CD4-positive, alpha-beta T cell treated with Interleukin-12 subunit alpha and Interleukin-12 subunit beta, for 1 hour (primary cell): ENCODE measurements at regions not wholly inside any gene's neighbourhood (a gene's known extent, or its start where the extent isn't known, plus 50 kb on each side); places are given as distances from the start of the nearest gene placed in this dataset.
"Not testable (repeated sequence)": the region's sequence is repeated elsewhere in the genome, so short reads cannot be mapped to it uniquely, and the experiment has no call there.

Experiments used
- DNase-seq: peaks from one replicate; pipeline ENCODE4 v3.0.0-alpha.2; 2020

DNA sequence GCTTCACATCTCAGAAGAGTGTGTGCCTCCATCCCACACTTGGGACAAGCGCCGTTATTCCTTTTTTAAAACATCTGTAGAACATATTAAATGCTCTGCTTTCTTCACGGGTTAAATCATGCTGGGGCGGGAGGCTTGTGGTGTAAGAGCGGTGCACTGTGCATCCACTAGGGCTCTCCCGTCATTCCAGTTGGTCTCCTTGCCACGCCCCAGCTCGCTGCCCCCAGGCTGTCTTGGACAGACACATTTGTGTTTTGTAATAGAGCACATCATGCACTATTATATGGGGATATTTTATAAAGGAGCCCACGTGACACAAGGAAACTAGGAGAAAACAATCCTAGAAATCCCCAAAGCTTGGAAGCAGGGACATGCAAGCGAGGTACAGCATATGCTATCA lies 87.7 kb upstream of the PLGLB2 start:
- not testable (repeated sequence) for DNase-seq

DNA sequence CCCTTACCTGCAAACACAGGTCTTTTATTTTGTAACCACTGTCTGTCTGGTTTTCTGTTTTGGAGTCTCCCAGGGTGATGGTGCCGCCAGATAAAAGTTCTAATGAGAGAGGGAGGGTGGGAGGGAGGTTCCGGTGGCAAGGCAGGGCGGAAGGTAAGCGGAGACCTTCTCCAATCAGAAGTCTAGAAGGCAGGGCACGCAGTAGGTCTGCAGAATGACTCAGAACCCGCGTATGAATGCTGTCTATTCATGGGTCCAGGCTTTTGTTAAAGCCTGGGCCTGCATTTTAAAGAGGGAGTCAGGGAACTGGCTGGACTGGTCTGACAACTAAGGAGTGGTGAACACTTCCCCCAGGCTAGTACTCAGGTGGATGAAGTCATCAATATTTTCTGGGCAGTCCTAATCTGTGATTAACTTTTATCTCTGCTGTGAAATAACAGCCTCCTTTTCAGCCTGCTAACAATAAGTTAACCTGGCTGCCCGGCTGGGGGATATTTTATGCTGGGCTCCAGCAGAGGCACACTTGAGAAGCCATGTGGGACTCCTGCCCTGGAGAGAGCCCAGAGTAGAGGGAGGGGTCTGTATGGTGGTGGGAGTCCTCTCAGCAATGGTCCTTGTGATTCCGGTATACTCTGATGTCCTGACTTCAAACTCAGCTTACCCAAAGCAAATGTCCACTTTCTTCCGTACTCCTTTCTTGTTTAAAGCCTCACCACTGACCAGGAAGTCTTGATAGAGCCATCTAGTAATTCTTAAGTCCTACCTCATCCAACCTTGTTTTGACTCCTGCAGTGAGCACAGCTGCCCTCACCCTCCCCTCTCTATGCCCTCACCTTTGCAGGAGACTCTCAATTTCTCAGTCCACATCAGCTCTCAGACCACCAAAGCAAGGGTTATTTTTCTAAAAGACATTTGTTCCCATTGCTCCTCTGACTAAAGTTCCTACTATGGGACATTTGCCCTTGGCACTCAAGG lies 85.3 kb upstream of the PLGLB2 start:
- not testable (repeated sequence) for DNase-seq

DNA sequence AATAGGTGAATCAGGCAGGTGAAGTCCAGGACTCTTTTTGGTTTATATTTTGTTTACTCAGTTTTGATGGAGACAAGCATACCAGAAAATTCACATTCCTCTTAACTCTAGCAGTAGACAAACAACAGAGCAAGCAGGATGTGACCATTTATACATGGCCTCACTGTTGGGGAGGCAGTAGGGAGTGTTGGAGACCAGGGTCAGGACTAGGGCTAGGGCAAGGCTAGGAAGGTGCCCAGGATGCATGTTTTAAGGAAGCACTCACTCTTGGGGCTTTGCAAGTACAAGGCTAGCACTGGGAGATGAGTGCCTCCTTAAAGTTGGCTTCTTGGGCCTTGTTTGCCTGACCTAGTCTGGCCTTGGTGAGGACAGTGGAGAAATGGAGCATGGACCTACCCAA lies 84.5 kb upstream of the PLGLB2 start:
- not testable (repeated sequence) for DNase-seq

DNA sequence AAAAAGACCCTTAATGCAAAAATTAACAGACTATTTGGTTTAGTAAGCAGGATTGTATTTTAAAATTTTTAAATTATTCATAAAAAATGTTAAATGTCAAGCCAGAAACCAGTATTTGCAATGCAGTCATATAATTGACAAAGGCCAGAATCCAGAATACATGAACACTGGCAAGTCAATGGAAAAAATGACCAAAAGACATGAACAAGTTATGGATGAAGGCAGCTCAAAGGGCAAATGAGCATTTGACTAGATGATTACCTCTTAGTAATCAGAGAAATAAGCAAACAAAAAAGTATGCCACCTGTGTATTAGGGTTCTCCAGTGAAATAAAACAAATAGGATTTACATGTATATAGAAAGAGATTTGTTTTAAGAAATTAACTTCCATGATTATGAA lies 80.9 kb upstream of the PLGLB2 start:
- not testable (repeated sequence) for DNase-seq

DNA sequence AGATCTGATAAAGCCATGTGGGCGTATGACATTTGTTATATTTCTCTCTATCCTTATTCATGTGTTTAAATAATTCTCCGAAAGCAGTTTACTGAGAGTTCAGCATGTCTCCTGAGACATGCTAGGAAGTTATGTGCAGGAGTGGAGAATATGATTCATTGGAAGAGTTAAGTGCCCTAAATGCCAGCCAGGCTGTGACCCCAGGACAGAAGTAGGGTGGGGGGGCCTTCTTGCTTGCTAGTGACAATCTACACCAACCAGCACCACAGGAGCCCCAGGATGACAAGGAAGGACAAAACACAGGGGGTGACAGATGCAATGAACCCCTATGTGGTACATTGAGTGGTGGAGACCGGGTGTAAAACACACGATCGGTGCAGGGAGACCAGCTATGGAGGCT lies 79.5 kb upstream of the PLGLB2 start:
- not testable (repeated sequence) for DNase-seq

DNA sequence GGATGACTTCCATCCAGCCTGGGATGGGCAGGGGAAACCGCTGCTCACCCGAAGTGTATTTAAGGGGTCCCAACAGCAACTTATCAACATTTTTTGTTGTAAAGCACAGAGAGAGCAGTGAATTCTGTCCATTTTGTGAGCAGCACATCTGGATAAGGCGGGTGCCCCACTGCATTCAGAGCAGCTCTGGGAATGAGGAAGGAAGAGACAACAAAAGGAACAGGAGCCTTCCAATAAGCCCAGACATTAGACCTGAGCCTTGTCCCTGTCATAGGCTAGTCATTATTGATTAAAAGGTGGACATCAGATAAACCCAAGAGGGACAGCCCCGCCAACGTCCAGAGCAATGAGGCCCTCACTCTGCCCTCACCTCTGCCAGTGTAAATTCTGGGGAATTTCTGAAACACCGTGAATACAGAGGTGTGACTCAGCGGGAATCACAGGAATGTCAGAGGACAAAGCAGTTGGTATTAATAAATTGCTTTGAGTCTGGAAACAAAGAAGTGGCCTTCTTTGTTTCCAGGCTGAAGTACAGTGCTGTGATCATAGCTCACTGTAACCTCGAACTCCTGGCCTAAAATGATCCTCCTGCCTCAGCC lies 78.2 kb upstream of the PLGLB2 start:
- DNase-seq = not testable (repeated sequence)

DNA sequence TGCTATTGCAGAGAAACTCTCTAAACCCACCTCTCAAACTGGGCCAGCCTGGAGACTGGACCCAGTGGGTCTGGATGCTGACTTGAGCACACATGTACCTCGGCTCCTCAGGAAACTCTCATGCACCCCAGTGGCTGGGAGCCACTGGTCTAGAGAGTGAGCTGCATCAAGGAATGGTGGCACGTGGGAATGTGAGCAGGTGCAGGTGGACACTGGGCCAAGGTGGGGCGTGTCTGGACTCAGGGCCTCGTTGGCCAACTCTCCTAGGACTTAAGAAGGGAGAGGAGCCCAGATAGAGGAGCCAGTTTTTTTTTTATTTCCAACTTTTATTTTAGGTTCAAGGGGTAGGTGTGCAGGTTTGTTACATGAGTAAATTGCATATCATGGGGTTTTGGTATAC lies 75.5 kb upstream of the PLGLB2 start:
- not testable (repeated sequence) for DNase-seq

DNA sequence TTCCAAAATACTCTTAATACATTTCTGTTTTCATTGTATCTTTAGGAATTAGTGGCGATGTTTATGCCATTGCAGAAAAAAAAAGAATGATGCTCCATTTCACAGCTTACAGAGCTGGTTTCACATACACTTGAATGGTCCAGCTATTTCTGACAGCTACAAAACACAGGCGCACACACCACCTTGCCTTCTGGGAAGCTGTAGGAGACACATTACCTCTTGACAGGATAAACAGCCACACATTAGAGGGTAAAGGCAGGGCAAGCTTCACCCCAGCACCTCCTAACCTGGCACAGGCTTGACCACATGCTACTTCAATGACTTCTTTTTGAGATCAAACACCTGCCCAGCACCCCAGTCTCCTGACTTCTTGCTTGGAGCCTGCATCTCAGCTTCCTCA lies 73.2 kb upstream of the PLGLB2 start:
- not testable (repeated sequence) for DNase-seq

DNA sequence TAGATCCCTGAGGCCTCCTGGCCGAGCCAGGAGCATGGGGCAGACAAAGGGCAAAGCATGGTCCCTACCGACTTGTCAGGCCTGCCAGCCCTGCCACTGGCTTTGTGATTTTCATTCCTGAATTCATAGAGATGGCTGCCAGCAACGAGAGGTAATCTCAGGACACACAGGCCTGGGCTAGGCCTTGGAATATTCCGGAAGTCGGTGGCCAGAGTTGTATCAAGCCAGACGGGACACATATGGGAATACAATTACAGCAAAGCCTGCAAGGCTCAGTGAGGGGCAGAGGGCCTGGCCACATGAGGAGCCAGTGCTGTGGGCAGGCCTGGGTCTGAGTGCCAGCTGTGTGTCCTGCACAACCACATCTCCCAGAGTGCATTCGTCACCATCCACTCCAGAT lies 72.4 kb upstream of the PLGLB2 start:
- DNase-seq = not testable (repeated sequence)

DNA sequence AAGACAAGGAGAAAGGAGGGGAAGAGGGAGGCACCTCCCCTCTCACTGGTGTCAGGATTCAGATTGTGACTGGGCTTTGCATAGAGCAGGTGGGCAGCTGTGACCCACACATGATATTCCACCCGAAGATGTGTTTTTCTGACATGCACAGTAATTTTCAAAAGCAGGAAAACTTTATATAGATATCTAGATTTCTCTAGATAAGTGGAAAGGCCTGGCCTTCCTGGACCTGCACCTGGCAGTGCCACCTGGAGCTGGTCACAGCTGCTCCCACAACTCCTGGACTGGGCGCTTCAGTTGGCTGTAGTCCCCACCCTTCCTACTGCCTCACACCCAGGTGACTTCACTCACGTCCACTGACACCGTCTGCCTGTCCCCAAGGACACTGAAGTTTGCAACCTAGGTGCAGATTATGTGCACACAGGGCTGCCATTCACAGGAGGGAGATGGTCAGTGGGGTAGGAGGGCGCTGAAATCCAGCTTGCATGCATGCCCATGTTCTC lies 70.4 kb upstream of the PLGLB2 start:
- DNase-seq = not testable (repeated sequence)

DNA sequence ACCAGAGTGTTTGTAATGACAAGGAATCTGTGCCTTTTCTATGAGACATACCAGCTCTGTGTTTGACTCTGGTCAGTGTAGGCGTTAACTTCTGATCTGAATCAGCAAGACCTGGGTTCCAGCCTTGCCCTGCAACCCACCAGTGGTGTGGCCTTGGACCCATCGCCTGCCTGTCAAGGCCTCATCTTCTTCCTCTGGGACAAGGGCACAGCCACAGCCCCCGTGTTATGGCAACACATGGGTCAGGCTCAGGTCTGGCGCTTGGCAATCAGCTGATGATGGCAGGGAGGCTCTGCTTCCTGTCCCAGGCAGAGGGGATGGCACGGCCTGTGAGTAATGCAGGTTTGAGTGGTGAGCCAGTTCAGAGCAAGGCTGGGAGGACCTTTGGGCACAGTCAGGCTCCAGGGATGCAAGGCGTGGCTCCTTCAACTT lies 69.1 kb upstream of the PLGLB2 start:
- DNase-seq = not testable (repeated sequence)

DNA sequence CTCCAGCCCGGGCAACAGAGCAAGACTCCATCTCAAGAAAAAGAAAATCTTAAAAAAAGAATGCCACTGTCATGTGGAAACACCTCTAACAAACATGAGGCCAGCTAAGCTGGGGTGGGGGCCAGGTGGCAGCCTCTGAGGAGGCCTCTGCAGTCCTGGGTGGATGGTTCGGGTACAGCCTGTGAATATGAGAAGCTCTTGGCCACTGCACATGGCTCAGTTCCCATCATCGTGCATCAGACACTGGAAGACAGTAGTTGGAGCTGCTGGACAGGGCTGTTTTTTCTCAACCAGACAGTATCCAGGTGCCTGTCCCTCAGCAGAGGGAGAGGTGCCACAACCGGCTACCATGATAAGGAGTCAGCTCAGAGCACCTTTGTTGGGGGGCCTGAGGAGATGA lies 67.9 kb upstream of the PLGLB2 start:
- not testable (repeated sequence) for DNase-seq

DNA sequence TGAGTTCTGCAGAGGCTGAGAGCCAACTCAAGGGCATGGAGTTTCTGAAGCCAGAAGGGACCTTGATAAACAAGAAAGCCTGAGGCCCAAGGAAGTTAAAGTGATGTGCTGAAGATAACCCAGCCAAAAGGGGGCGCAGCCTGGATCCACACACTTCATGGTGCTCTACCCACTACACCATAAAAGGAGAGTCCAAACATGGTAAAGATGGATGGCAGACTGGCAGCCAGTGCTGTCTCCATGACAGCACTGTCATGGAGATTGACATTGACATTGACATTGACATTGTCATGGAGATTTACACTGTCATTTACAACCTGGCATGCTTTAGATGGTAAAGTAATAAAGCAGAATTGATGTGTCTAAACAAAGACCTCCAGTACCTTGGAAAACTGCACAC lies 67.2 kb upstream of the PLGLB2 start:
- DNase-seq = not testable (repeated sequence)

DNA sequence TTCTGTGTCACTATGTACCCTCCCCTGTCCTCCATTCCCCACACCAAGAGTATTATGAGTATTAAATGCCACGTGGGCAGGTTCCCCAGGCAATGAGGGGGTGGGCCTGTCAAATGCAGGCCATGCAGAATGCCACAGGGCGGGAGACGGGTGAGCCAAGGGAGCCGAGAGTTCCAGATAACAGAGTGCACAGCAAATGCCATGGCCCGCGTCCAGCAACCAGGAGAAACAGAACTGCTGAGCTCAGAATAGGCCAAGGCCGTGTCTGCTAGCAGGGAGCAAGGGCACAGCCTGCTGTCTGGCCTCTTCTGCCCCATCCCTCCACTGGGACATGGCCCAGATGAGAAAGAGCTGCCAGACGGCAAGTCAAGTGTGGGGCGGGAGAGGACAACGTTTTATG lies 64.4 kb upstream of the PLGLB2 start:
- not testable (repeated sequence) for DNase-seq

DNA sequence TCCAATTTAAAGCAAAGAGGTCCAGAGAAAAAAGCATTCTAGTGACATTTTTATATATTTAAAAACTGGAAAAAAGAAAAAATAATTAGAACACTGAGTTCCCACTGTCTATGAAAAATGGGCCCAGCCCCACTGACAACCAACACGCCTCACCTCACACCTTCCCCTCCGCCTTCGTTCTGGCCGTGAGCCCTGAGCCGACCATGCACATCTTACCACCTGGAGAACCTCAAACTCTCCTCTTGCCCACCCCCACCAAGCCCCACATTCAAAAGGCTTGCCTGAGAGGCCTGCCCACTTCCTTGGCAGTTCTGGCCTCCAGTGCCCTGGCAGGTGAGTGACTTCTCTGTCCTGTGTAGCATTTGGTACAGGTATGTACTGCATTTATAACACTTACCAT lies 63.9 kb upstream of the PLGLB2 start:
- not testable (repeated sequence) for DNase-seq

DNA sequence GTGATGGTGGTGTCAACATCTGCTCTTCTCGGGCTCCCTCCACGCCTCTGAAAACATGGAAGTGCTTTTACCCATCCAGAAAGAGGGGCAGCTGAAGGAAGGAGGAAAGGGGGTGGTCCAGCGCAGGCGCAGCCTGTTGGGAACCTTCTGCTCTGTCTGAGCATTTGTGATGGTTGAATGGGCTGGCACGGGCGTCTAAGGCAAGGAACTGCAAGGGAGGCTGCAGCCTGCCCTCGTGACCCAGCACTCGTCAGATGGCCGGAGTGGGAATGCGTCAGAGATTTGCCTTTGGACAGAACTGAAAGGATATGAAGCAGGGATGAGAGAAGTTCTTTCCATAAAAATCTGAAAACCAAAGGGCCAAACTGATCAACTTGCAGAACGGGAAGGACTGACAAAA lies 62.3 kb upstream of the PLGLB2 start:
- not testable (repeated sequence) for DNase-seq

DNA sequence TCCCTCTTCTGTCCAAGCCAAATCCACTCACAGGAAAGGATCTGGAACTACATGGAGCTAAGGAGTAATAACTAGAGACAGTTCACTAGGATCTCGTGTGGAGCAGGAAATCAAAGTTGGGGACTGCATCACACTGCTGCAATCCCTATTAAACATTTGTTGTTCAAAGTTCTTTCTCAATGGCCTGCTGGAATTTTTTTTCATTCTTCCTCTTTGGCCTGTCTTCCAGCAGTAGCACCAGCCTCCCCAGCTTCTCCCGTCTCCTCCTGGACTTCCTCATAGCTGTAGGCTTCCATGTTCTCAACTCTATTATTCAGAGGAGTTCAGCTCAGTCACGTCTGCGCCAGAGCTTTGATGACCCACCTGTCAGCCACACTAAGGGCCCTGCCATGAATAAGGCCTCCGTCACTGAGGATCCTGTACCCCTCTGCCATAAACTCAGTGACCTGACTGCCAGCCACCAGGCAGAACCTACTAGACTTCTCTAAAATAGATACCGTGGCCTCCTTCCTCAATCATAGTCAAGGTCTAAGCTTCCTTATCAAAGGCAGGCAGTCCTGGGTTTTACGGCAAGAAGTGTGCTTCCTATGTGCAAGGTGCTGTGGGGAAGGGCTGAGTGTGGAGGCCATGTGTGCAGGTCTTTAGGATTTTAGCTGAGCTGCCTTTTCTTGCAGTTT lies 60.9 kb upstream of the PLGLB2 start:
- not testable (repeated sequence) for DNase-seq

DNA sequence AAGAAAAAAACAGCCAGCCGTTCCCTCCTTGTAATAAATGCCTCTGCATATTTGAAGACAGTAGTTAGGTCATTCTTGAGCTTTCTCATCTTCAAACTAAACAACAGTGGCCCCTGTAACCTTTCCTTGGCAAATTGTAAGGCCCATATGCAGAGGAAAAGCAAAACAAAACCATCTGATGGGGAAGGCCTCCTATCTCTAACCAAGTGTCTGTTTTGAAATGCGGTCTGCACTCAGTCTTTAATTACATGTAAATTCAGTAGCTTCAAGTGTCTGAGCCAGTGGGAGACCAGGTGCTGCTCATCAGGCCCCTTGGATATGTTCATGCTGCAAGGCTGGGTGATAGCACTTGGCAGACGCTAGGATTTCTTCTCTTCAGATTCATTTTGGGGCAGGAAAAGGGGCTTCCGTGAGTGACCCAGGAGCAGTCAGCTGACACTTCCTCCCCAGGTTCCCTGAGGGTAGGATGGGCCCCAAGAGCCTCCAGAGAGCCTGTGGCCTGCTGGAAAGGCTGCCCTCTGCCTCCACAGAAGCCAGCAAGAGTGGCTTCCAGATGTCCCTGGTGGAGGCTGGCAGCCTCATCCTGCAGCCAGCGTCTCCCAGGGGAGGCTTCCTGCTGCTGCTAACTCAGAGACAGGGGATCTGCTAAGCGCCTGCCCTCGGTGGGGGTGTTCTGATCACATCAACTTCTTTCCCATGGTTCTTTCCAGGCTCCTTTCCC lies 60.2 kb upstream of the PLGLB2 start:
- not testable (repeated sequence) for DNase-seq

DNA sequence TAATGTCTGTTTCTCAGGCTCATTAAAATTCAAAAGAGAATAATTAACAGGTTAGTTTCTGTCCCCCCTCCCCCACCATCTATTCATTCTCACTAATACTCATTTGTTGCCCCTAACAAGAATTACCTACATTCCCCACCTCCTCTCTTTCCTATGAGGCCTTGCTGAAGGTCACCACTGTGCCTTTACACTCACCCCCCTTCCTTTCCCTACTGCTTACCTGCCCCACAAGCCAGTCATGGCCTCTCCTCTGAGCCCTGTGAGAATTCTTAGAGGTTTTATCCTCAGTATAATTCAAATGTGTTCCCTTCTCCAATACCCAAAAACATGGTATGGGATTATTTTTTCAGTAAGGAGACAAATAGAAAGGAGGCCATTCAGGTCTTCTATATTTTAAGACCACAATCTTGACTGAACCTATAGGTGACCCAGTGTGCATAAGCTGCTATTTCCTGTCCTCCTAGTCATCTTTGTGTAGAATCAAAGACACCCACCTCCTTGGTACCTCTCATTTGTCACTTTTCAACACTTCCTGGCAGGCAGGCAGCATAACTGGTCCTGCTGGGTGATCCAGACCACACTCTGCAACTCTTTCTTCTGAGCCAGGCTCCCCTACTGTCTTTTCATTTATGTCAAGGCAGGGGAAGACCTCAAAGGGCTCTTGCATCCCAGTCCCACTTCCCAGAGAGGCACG lies 55.8 kb upstream of the PLGLB2 start:
- DNase-seq = not testable (repeated sequence)

DNA sequence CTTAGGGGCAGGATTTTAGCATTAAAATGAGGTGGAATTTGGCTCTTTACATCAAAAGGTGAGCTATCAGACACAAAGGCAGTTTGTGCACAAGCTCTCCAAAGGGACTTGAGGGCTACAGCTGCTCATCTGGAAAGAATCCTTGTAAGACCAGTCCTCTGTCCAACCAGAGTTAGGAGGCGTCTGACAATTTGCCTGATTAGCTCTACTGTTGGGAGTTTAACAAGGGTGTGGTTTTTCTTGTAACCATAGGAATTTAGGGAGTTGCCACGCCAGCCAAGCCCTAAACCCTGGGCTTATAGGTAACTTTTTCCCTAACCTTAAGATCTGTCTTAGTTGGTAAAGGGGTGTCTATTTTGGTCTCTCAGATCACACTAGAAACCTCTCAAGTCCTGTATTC lies 55.0 kb upstream of the PLGLB2 start:
- DNase-seq = not testable (repeated sequence)

DNA sequence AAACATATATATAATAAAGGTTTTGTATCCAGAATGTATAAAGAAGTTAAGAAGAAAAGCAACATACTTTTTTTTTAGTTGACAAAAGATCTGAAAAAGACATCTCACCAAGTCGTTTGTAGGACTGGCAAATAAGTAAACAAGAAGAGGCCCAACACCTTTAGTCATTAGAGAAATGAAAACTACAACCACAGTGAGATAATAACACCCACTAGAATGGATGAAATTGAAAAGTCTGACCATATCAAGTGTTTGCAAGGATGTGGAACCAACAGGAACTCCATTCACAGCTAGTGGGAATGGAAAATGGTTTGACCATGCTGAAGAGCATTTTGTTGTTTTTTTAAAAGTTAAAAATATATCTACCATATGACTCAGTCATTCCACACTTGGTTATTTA lies 54.0 kb upstream of the PLGLB2 start:
- DNase-seq = not testable (repeated sequence)
